ENCODE measurements at regions not wholly inside any gene's neighbourhood (a gene's known extent, or its start where the extent isn't known, plus 50 kb on each side); places are given as distances from the start of the nearest gene placed in this dataset.

DNA sequence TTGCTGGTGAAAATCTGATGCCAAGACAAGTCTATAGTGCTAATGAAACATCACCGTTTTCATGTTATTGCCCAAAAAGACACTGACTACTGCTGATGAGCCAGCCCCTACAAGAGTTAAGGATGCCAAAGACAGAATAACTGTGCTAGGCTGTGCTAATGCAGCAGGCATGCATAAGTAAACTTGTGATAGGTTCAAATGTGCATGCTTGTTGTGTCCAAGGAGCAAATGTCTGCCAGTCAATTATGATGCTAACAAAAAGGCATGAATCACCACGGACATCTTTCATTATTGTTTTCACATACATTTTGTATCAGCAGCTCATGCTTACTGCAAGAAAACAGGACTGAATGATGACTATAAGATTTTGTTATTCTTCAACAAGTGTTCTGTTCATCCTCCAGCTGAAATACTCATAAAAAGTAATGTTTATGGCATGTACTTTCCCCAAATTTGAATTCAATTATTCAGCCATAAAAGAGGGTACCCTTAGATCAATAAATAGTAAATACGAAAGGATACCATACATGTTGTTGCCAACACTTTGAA lies 306.9 kb upstream of the ARSJ start:
- TF ChIP-seq, protein P1, sequence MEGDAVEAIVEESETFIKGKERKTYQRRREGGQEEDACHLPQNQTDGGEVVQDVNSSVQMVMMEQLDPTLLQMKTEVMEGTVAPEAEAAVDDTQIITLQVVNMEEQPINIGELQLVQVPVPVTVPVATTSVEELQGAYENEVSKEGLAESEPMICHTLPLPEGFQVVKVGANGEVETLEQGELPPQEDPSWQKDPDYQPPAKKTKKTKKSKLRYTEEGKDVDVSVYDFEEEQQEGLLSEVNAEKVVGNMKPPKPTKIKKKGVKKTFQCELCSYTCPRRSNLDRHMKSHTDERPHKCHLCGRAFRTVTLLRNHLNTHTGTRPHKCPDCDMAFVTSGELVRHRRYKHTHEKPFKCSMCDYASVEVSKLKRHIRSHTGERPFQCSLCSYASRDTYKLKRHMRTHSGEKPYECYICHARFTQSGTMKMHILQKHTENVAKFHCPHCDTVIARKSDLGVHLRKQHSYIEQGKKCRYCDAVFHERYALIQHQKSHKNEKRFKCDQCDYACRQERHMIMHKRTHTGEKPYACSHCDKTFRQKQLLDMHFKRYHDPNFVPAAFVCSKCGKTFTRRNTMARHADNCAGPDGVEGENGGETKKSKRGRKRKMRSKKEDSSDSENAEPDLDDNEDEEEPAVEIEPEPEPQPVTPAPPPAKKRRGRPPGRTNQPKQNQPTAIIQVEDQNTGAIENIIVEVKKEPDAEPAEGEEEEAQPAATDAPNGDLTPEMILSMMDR (IDR thresholded peaks at IDR 0.05; ENCODE audit: low read depth, low read length), result no peak

DNA sequence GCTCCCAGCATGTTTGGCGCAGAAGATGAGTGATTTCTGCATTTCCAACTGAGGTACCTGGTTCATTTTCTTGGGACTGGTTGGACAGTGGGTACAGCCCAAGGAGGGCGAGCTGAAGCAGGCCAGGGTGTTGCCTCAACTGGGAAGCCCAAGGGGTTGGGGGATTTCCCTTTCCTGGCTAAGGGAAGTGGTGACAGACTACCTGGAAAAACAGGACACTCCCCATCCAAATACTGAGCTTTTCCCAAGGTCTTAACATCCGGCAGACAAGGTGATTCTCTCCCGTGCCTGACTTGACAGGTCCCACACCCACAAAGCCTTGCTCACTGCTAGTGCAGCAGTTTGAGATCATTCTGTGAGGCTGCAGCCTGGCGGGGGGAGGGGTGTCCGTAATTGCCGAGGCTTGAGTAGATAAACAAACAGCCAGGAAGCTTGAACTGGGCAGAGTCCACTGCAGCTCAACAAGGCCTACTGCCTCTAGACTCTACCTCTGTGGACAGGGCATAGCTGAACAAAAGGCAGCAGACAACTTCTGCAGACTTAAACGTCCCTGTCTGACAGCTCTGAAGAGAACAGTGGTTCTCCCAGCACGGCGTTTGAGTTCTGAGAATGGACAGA lies 307.7 kb upstream of the ARSJ start:
- TF ChIP-seq, protein P1 (IDR thresholded peaks at IDR 0.05; ENCODE audit: low read depth, low read length), result no peak
- no peak overlapping the region for H3K4me3 ChIP-seq (ENCODE audit: low read depth, low read length)

More for the DNA sequence above, 306.9 kb upstream of the ARSJ start:
- no peak overlapping the region for H3K4me3 ChIP-seq (ENCODE audit: low read depth, low read length)

DNA sequence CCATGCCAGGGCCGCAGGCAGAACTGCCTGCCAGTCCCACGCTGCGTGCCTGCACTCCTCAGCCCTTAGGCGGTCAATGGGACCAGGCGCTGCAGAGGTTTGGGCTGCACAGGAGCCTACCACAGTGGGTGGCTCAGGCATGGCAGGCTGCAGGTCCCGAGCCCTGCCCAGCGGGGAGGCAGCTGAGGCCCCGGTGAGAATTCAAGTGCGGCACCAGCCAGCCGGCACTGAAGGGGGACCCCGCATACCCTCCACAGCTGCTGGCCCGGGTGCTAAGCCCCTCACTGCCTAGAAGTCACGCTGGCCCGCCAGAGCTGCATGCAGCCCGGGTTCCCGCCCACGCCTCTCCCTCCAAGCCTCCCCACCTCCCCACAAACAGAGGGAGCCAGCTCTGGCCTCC lies 302.5 kb upstream of the UGT8 start:
- TF ChIP-seq, protein P1 (IDR thresholded peaks at IDR 0.05; ENCODE audit: low read depth, low read length), result no peak
- H3K4me3 ChIP-seq (ENCODE audit: low read depth, low read length), result no peak overlapping the region

DNA sequence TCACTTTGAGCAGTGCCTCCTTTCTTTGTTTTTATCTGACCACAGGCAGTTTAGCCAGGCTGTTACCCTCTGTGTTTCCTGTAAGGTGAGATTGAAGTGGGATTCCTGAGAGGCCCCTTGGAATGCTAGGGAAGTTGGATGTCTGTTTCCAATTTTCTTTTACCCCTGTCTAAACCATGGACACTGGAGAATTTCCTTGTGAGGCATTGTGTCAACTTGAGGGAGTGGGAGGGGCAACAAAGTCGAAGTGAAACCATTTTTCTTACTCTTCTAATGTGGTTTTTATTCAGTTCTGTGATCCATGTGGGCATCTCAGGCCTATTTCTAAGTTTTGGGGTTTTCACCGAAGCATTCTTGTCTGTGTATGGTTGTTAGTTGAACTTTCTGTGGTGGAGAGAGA lies 296.1 kb upstream of the UGT8 start:
- no peak overlapping the region for H3K4me3 ChIP-seq (ENCODE audit: low read depth, low read length)
- TF ChIP-seq, protein P1 (IDR thresholded peaks at IDR 0.05; ENCODE audit: low read depth, low read length), result no peak

DNA sequence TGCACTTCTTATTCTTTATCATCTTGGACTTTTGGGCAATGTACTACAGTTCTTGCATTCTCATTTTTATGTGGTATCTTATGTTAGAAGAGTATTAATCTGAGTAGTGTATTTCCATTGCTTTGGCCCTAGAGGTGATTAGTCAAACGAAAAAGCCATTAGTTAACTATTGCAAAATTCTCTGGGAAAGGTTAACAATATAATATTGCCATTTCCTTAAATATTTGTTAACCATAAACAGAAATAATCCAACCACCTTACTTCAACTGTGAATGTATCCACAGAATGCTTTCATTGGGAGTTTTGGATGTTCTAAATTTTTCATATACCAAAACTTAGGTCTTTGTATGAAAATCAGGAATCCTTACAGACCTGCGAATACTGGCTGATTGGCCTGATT lies 294.6 kb upstream of the UGT8 start:
- H3K4me3 ChIP-seq (ENCODE audit: low read depth, low read length), result no peak overlapping the region
- TF ChIP-seq, protein P1 (IDR thresholded peaks at IDR 0.05; ENCODE audit: low read depth, low read length), result no peak

GRCh38 chr4:114304567-114304966 lies 294.0 kb upstream of the UGT8 start:
- TF ChIP-seq, protein P1 (IDR thresholded peaks at IDR 0.05; ENCODE audit: low read depth, low read length), result no peak
- H3K4me3 ChIP-seq (ENCODE audit: low read depth, low read length), result no peak overlapping the region

GRCh38 chr4:114306946-114307345 lies 291.7 kb upstream of the UGT8 start:
- TF ChIP-seq, protein P1 (IDR thresholded peaks at IDR 0.05; ENCODE audit: low read depth, low read length), result no peak

More at GRCh38 chr4:114306946-114307345, 291.7 kb upstream of the UGT8 start:
- no peak overlapping the region for H3K4me3 ChIP-seq (ENCODE audit: low read depth, low read length)
